ENCODE measurements at regions not wholly inside any gene's neighbourhood (a gene's known extent, or its start where the extent isn't known, plus 50 kb on each side); places are given as distances from the start of the nearest gene placed in this dataset.
A peak's percentile ranks its signal among the peaks of the same experiment; 100 is the strongest.

DNA sequence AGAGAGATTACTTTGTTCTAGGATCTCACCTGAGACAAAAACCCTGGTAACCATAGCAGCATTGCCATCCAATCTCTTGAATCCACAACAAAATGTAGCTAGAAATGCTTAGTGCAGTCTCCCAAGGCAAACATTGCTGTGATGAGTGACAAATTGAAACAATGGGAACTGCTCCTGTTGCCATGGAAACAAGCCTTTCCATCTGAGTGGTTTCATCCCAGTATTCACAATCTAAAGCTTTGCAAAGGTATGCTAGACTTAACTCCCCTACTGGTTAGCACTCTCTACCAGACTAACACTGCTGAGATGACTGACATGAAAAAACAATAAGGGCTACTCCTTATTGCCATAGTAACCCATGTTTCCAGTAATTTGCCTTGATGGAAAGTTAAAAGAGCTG lies 172.6 kb upstream of the CNTN3 start:
- no peak for TF ChIP-seq CTCF (IDR thresholded peaks at IDR 0.05; ENCODE audit: borderline replicate concordance, extremely low read depth, insufficient read depth)
- Histone ChIP-seq H3K9me3 (ENCODE audit: control insufficient read depth in 2 of 3, insufficient read depth in 1 of 3, low read length in 3 of 3) (no peaks in the 10 kb centered on the region), H3K4me1 (ENCODE audit: control insufficient read depth in 2 of 3, insufficient read depth in 2 of 3, low read depth in 1 of 3, low read length in 3 of 3) (no peaks in the 10 kb centered on the region), H3K36me3 (ENCODE audit: control insufficient read depth in 2 of 3, insufficient read depth in 3 of 3, low read length in 3 of 3) (no peaks in the 10 kb centered on the region), H3K9ac (ENCODE audit: low read length in 3 of 3) (no peak overlapping the region), H3K27me3 (ENCODE audit: control insufficient read depth, insufficient read depth, low read length) (no peaks in the 10 kb centered on the region), H3K4me3 (ENCODE audit: low read length in 3 of 3) (no peak overlapping the region), H3K27ac (ENCODE audit: low read depth in 2 of 2, low read length in 2 of 2) (no peak overlapping the region)
- DNase-seq = peak in 3 of 5 donors; percentile 27 to 50 (median 48)
- FAIRE-seq = no peak
- intact Hi-C loops (cut with DNase I) = no loop called here

- intact Hi-C loops (cut with DNase I) = no loop called here
- no peak for TF ChIP-seq CTCF (IDR thresholded peaks at IDR 0.05; ENCODE audit: borderline replicate concordance, extremely low read depth, insufficient read depth)
- Histone ChIP-seq H3K9me3 (ENCODE audit: control insufficient read depth in 2 of 3, insufficient read depth in 1 of 3, low read length in 3 of 3) (no peaks in the 10 kb centered on the region), H3K4me1 (ENCODE audit: control insufficient read depth in 2 of 3, insufficient read depth in 2 of 3, low read depth in 1 of 3, low read length in 3 of 3) (no peaks in the 10 kb centered on the region), H3K27me3 (ENCODE audit: control insufficient read depth, insufficient read depth, low read length) (no peaks in the 10 kb centered on the region), H3K9ac (ENCODE audit: low read length in 3 of 3) (no peak overlapping the region), H3K4me3 (ENCODE audit: low read length in 3 of 3) (no peak overlapping the region), H3K36me3 (ENCODE audit: control insufficient read depth in 2 of 3, insufficient read depth in 3 of 3, low read length in 3 of 3) (no peaks in the 10 kb centered on the region), H3K27ac (ENCODE audit: low read depth in 2 of 2, low read length in 2 of 2) (no peak overlapping the region)
- FAIRE-seq (no peak), DNase-seq (no peak)
These were observed 156.9 kb upstream of the CNTN3 start for GRCh38 chr3:74771401-74771800.

- Histone ChIP-seq H3K4me1 (ENCODE audit: control insufficient read depth in 2 of 3, insufficient read depth in 2 of 3, low read depth in 1 of 3, low read length in 3 of 3) (no peaks in the 10 kb centered on the region), H3K9ac (ENCODE audit: low read length in 3 of 3) (no peak overlapping the region), H3K36me3 (ENCODE audit: control insufficient read depth in 2 of 3, insufficient read depth in 3 of 3, low read length in 3 of 3) (no peaks in the 10 kb centered on the region), H3K4me3 (ENCODE audit: low read length in 3 of 3) (no peak overlapping the region), H3K27ac (ENCODE audit: low read depth in 2 of 2, low read length in 2 of 2) (no peak overlapping the region), H3K27me3 (ENCODE audit: control insufficient read depth, insufficient read depth, low read length) (no peaks in the 10 kb centered on the region), H3K9me3 (ENCODE audit: control insufficient read depth in 2 of 3, insufficient read depth in 1 of 3, low read length in 3 of 3) (no peaks in the 10 kb centered on the region)
- FAIRE-seq (no peak), DNase-seq (no peak)
- no peak for TF ChIP-seq CTCF (IDR thresholded peaks at IDR 0.05; ENCODE audit: borderline replicate concordance, extremely low read depth, insufficient read depth)
- intact Hi-C loops (cut with DNase I) = no loop called here
These were observed 153.6 kb upstream of the CNTN3 start for GRCh38 chr3:74768010-74768409.

DNA sequence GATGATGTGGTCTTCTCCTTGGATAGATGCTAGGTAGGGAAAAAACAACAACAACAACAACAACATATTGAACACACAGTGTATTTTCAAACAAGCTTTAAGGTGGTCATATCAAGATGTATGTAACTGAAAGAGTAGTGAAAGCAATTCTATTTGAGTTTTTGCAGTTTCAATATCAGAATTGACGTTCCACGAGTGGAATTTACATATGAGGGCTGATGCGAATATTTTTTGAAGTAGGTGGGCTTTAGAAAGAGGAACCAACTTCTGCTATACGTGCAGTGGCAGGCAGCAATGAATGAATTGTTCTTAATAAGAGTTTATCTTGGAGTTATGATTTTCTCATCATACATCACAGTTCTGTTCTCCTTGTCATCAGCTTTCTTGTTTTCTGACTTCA lies 151.9 kb upstream of the CNTN3 start:
- H3K27me3 ChIP-seq (ENCODE audit: control insufficient read depth, insufficient read depth, low read length) = no peaks in the 10 kb centered on the region
- TF ChIP-seq CTCF (IDR thresholded peaks at IDR 0.05; ENCODE audit: borderline replicate concordance, extremely low read depth, insufficient read depth) = no peak
- no peak for FAIRE-seq
- H3K4me3 ChIP-seq (ENCODE audit: low read length in 3 of 3) = no peak overlapping the region
- no peaks in the 10 kb centered on the region for H3K9me3 ChIP-seq (ENCODE audit: control insufficient read depth in 2 of 3, insufficient read depth in 1 of 3, low read length in 3 of 3)
- H3K4me1 ChIP-seq (ENCODE audit: control insufficient read depth in 2 of 3, insufficient read depth in 2 of 3, low read depth in 1 of 3, low read length in 3 of 3) = no peaks in the 10 kb centered on the region
- DNase-seq = no peak
- intact Hi-C loops (cut with DNase I) = no loop called here
- no peaks in the 10 kb centered on the region for H3K36me3 ChIP-seq (ENCODE audit: control insufficient read depth in 2 of 3, insufficient read depth in 3 of 3, low read length in 3 of 3)
- no peak overlapping the region for H3K9ac ChIP-seq (ENCODE audit: low read length in 3 of 3)
- H3K27ac ChIP-seq (ENCODE audit: low read depth in 2 of 2, low read length in 2 of 2) = no peak overlapping the region
